ENCODE measurements at regions not wholly inside any gene's neighbourhood (a gene's known extent, or its start where the extent isn't known, plus 50 kb on each side); places are given as distances from the start of the nearest gene placed in this dataset.

DNA sequence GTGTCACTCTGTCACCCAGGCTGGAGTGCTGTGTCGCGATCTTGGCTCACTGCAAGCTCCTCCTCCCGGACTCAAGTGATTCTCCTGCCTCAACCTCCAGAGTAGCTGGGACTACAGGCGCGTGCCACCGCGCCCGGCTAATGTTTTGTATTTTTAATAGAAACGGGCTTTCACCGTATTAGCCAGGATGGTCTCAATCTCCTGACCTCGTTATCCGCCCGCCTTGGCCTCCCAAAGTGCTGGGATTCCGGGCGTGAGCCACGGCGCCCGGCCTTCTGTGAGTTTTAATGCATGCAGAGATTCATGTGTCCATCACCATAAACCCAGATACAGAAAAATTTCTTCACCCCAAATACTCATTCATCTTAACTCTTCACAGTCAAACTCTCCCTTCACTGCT lies 1046.7 kb downstream of the CDH9 start:
- CTCF ChIA-PET = no interaction called here
- DNase-seq (no peak), ATAC-seq (ENCODE audit: poor library complexity) (no peak)
- no peaks in the 10 kb centered on the region for H3K4me1 Mint-ChIP-seq (ENCODE audit: low read depth)
- H3K27me3 Mint-ChIP-seq = no peaks in the 10 kb centered on the region
- no peak overlapping the region for H3K4me3 Mint-ChIP-seq
- no peaks in the 10 kb centered on the region for H3K36me3 ChIP-seq (ENCODE audit: insufficient read depth, low read length)
- intact Hi-C loops (cut with DNase I, micrococcal nuclease) = no loop called here
- TF ChIP-seq, protein P1, sequence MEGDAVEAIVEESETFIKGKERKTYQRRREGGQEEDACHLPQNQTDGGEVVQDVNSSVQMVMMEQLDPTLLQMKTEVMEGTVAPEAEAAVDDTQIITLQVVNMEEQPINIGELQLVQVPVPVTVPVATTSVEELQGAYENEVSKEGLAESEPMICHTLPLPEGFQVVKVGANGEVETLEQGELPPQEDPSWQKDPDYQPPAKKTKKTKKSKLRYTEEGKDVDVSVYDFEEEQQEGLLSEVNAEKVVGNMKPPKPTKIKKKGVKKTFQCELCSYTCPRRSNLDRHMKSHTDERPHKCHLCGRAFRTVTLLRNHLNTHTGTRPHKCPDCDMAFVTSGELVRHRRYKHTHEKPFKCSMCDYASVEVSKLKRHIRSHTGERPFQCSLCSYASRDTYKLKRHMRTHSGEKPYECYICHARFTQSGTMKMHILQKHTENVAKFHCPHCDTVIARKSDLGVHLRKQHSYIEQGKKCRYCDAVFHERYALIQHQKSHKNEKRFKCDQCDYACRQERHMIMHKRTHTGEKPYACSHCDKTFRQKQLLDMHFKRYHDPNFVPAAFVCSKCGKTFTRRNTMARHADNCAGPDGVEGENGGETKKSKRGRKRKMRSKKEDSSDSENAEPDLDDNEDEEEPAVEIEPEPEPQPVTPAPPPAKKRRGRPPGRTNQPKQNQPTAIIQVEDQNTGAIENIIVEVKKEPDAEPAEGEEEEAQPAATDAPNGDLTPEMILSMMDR (IDR thresholded peaks at IDR 0.05) = no peak
- H3K27ac ChIP-seq (ENCODE audit: low read depth in 1 of 2, low read length in 2 of 2) = no peak overlapping the region
- H3K27ac Mint-ChIP-seq = no peak overlapping the region
- POLR2A ChIA-PET = no interaction called here
- H3K9me3 ChIP-seq (ENCODE audit: control insufficient read depth in 1 of 2, insufficient read depth in 1 of 2, low read length in 2 of 2) = peaks cover 0 to 12% of the 10 kb centered on the region in 2 experiments
- peaks cover 9% of the 10 kb centered on the region for H3K9me3 Mint-ChIP-seq
- no peak overlapping the region for H3K4me3 ChIP-seq (ENCODE audit: low read length)
- no peaks in the 10 kb centered on the region for H3K4me1 ChIP-seq (ENCODE audit: insufficient read depth, low read length)
- H3K36me3 Mint-ChIP-seq (ENCODE audit: low read depth) = no peaks in the 10 kb centered on the region
- H3K27me3 ChIP-seq (ENCODE audit: control insufficient read depth in 1 of 2, insufficient read depth in 2 of 2, low read length in 2 of 2) = no peaks in the 10 kb centered on the region

DNA sequence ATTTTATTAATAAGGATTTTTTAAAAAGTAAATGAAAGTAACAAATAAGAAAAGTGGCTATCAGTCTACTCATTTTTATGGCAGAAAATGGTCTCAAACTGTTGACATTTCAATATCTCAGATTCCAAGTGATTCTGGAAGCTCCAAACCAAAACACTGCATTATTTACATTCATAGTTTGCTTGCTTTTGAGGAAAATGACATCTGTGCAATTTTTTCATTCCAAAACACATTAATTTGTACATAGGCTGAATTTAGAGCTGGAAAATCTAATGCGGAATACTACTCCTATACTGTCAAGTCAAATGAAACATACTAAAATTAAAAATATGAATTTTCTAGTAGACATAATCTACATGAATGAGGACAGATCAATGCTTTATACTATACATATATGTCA lies 1047.6 kb downstream of the CDH9 start:
- no peak overlapping the region for H3K4me3 ChIP-seq (ENCODE audit: low read length)
- Mint-ChIP-seq H3K9me3 (peaks cover 9% of the 10 kb centered on the region), H3K27me3 (no peaks in the 10 kb centered on the region), H3K4me1 (ENCODE audit: low read depth) (no peaks in the 10 kb centered on the region), H3K27ac (no peak overlapping the region), H3K4me3 (no peak overlapping the region), H3K36me3 (ENCODE audit: low read depth) (no peaks in the 10 kb centered on the region)
- H3K27ac ChIP-seq (ENCODE audit: low read depth in 1 of 2, low read length in 2 of 2) = no peak overlapping the region
- CTCF ChIA-PET = no interaction called here
- no peak for DNase-seq
- TF ChIP-seq, protein P1 (IDR thresholded peaks at IDR 0.05) = no peak
- peaks cover 0 to 12% of the 10 kb centered on the region in 2 experiments for H3K9me3 ChIP-seq (ENCODE audit: control insufficient read depth in 1 of 2, insufficient read depth in 1 of 2, low read length in 2 of 2)
- POLR2A ChIA-PET = no interaction called here
- no peak for ATAC-seq (ENCODE audit: poor library complexity)
- no peaks in the 10 kb centered on the region for H3K4me1 ChIP-seq (ENCODE audit: insufficient read depth, low read length)
- intact Hi-C loops (cut with DNase I, micrococcal nuclease) = no loop called here
- H3K27me3 ChIP-seq (ENCODE audit: control insufficient read depth in 1 of 2, insufficient read depth in 2 of 2, low read length in 2 of 2) = no peaks in the 10 kb centered on the region
- H3K36me3 ChIP-seq (ENCODE audit: insufficient read depth, low read length) = no peaks in the 10 kb centered on the region

DNA sequence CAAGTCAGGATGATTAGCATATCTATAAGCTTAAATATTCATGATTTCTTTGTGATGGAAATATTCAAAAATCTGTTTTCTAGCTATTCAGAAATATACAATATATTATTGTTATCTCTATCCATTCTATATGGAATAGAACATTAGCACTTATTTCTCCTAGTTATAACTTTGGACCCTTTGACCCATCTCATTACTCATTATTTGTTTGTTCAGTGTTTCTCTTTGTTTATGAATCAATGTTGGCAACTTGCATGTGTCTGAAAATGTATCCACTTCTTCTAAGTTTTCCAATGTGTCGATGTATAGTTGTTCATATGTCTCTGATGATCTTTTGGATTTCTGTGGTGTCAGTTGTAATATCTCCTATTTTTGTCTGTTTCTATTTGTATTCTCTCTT lies 1059.3 kb downstream of the CDH9 start:
- CTCF ChIA-PET = no interaction called here
- no peaks in the 10 kb centered on the region for H3K36me3 ChIP-seq (ENCODE audit: insufficient read depth, low read length)
- POLR2A ChIA-PET = no interaction called here
- Mint-ChIP-seq H3K4me1 (ENCODE audit: low read depth) (no peaks in the 10 kb centered on the region), H3K36me3 (ENCODE audit: low read depth) (no peaks in the 10 kb centered on the region), H3K4me3 (no peak overlapping the region), H3K27ac (no peak overlapping the region), H3K9me3 (peaks cover 11% of the 10 kb centered on the region), H3K27me3 (no peaks in the 10 kb centered on the region)
- no peak overlapping the region for H3K4me3 ChIP-seq (ENCODE audit: low read length)
- no peak for DNase-seq
- TF ChIP-seq, protein P1 (IDR thresholded peaks at IDR 0.05) = no peak
- intact Hi-C loops (cut with DNase I, micrococcal nuclease) = no loop called here
- ATAC-seq (ENCODE audit: poor library complexity) = no peak
- H3K27ac ChIP-seq (ENCODE audit: low read depth in 1 of 2, low read length in 2 of 2) = no peak overlapping the region
- H3K27me3 ChIP-seq (ENCODE audit: control insufficient read depth in 1 of 2, insufficient read depth in 2 of 2, low read length in 2 of 2) = no peaks in the 10 kb centered on the region
- H3K4me1 ChIP-seq (ENCODE audit: insufficient read depth, low read length) = no peaks in the 10 kb centered on the region
- no peaks in the 10 kb centered on the region for H3K9me3 ChIP-seq (ENCODE audit: control insufficient read depth in 1 of 2, insufficient read depth in 1 of 2, low read length in 2 of 2)

All from CD4-positive, alpha-beta T cell (primary cell).